Effector memory CD4-positive, alpha-beta T cell (primary cell): ENCODE measurements at regions not wholly inside any gene's neighbourhood (a gene's known extent, or its start where the extent isn't known, plus 50 kb on each side); places are given as distances from the start of the nearest gene placed in this dataset.

ENCODE experiments used
- DNase-seq, 3 donors: peaks; one replicate each; pipeline ENCODE4 v3.0.0-alpha.2; 2020
- H3K27ac ChIP-seq: 2 replicates; pipeline ENCODE4 v1.7.0; 2013; ENCODE audit warnings: mild to moderate bottlenecking, low read length, moderate library complexity; ENCODE audit not compliant: insufficient read depth, poor library complexity, severe bottlenecking
- H3K27me3 ChIP-seq: replicated peaks from 2 replicates; pipeline ENCODE4 v1.7.0; 2013; ENCODE audit warnings: mild to moderate bottlenecking, low read length; ENCODE audit not compliant: insufficient read depth, control insufficient read depth, poor library complexity, severe bottlenecking
- H3K36me3 ChIP-seq: 2 replicates; pipeline ENCODE4 v1.7.0; 2013; ENCODE audit warnings: mild to moderate bottlenecking, low read length, moderate library complexity; ENCODE audit not compliant: control insufficient read depth, insufficient read depth
- H3K4me1 ChIP-seq: 2 replicates; pipeline ENCODE4 v1.7.0; 2013; ENCODE audit warnings: low read length, mild to moderate bottlenecking; ENCODE audit not compliant: control insufficient read depth, insufficient read depth, poor library complexity, severe bottlenecking
- H3K4me3 ChIP-seq: 2 replicates; pipeline ENCODE4 v1.7.0; 2013; ENCODE audit warnings: low read length, low read depth, mild to moderate bottlenecking; ENCODE audit not compliant: insufficient read depth, poor library complexity, severe bottlenecking
- H3K9me3 ChIP-seq: 2 replicates; pipeline ENCODE4 v1.7.0; 2013; ENCODE audit warnings: mild to moderate bottlenecking, low read length, moderate library complexity; ENCODE audit not compliant: control insufficient read depth

DNA sequence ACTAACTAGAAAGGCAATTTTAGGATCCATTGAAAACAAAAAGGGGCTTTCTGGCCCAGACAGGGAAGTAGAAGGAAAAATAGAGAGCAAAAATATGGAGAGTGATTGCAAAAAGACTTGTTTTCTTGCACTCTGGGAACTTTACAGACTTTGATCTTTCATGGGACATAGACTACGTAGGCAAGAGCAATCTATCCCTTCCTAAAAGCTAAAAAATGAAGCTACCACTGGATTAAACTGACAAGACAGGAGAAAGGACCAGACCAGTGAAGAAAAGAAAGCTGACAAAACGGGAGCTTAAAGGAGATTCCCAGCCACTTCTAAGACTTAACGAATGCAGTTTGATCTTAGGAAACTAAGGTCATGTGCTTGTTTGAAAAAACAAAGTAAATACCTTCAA is 524.5 kb downstream of the KLF5 start:
- Histone ChIP-seq H3K4me3 (no peak overlapping the region), H3K9me3 (no peaks in the 10 kb centered on the region), H3K36me3 (no peaks in the 10 kb centered on the region), H3K27ac (no peak overlapping the region), H3K27me3 (no peaks in the 10 kb centered on the region), H3K4me1 (no peaks in the 10 kb centered on the region)
- no peak for DNase-seq

DNA sequence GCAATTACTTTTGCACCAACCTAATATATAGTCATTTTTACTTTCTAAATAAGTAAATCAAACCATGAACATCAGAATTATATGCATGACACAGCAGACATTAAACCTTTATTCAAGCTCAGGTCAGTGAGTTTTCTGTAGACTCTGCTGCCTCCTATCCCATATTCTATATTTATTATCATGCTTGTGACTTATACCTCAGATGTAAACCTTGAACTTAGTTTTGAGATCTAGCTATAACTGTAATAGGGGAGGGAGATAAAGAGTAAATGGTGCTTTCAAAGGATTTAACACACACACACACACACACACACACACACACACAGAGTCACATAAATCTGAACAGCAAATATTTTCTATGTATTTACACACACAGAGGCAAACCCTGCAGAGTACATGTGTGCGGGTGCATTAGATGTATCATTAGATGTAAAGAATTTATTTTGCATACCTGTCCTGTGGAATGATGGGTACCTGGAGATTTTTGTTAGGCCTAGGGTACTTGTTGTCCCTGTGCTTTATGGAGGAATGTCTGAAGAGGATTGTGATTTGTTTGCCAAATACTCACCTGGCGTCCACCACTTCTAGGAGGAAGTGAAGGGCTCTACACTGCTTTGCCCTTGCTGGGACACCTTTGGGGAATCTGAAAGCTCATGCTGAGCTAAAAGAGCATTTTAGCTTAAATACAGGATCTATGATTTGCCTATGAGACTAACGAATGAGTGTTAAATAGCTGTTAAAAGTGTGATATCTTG is 521.9 kb downstream of the KLF5 start:
- Histone ChIP-seq H3K9me3 (no peaks in the 10 kb centered on the region), H3K4me3 (no peak overlapping the region), H3K36me3 (no peaks in the 10 kb centered on the region), H3K27ac (no peak overlapping the region), H3K27me3 (no peaks in the 10 kb centered on the region), H3K4me1 (no peaks in the 10 kb centered on the region)
- no peak for DNase-seq

DNA sequence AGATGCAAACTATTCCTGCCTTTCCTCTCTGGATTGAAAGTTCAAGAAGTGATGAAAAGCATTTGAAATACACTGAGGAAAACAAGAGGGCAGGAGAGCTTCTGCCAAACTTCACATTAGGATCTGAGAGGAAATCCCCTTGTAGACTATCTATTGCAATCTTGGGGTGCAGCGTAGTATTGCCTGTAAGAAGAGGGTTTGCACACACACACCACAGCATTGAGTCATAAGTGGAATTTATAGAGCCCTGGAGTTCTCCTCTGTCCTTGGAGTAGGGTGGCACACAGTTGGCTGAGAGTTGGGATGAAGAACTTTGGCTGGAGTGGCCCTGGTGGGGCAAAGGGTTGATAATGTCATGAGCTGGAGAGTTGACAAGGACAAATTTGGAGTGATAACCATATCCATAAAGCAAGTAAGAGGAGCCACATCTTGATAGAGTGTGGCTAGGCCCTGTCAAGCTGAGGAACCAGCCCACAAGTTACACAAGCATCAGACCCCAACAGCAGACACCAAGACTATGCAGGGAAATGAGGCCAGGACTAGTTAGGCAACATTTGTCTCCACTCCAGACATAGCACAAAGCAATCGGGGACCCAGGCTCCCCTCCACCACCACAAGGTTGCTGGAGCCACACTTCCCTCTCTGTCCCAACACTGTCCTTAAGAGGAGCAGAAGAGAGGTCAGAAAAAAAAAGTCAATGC is 520.9 kb downstream of the KLF5 start:
- Histone ChIP-seq H3K9me3 (no peaks in the 10 kb centered on the region), H3K36me3 (no peaks in the 10 kb centered on the region), H3K4me3 (no peak overlapping the region), H3K27ac (no peak overlapping the region), H3K4me1 (no peaks in the 10 kb centered on the region), H3K27me3 (no peaks in the 10 kb centered on the region)
- DNase-seq = no peak

DNA sequence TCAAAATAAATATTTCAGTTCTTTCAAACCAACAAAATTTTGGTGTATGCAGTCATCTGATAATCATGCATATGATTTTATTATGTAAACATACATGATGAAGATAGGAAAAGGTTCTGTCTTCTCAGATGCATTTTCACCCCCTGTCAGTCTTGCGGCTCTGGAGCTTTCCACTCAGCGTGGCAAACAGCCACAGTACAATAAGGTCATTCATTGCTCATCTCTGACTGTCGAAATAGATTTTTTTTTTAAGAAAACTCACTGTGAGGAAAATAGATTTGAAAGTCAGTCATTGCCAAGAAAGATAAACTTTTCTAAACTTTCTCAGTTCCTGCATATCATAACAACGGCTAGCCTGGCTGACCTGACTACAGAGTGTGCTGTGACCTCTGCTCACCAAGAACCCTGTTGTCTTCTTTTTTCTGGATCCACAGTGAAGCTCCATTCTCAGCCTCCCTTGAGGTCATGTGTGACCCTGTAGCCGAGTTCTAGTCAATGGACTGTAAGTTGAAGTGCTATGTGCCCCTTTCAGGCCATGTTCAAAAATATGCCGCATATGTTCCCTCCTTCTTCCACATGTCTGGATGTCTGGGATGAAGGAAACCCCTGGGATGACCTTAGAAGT is 519.6 kb downstream of the KLF5 start:
- no peak for DNase-seq
- no peaks in the 10 kb centered on the region for H3K9me3 ChIP-seq
- H3K4me1 ChIP-seq = no peaks in the 10 kb centered on the region
- no peaks in the 10 kb centered on the region for H3K27me3 ChIP-seq
- no peak overlapping the region for H3K27ac ChIP-seq
- no peaks in the 10 kb centered on the region for H3K36me3 ChIP-seq
- H3K4me3 ChIP-seq = no peak overlapping the region

DNA sequence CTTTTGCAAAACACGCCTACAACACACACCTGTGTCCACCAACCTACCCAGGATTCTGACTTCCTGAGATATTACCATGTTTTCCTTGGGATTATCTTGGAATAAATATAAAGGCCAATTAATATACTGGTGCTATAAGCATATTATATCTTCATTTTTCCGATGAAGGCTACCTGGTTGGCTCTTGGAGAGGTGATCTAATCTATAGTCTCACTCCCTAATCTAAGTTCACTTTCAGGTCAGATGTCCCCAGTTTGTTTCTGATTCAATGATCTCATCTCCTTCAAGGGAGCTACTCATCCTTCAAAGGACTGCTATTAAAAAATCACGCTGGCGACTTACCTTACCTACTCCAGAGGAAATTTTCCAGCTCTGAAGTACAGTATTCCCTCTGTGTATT is 517.5 kb downstream of the KLF5 start:
- H3K9me3 ChIP-seq = no peaks in the 10 kb centered on the region
- no peak for DNase-seq
- no peaks in the 10 kb centered on the region for H3K36me3 ChIP-seq
- no peak overlapping the region for H3K4me3 ChIP-seq
- no peaks in the 10 kb centered on the region for H3K4me1 ChIP-seq
- no peaks in the 10 kb centered on the region for H3K27me3 ChIP-seq
- H3K27ac ChIP-seq = no peak overlapping the region

DNA sequence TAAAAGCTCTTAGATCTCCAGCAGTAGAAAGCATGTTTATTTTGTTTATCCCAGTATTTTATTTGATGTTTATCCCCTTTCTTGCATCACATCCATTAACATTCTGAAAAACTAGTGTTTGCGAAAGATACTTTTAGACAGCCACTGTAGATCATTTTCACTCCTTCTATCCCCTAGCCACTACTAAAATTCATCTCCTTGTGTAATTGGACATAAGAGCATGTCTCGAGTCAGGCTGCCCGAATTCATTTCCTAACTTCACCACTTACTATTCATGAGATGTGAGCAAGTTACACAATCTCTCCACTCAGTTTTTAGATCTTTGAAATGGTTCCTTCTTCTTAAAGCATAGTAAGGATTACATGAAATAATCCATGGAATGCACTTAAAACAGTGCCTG is 514.0 kb downstream of the KLF5 start:
- Histone ChIP-seq H3K36me3 (no peaks in the 10 kb centered on the region), H3K27ac (no peak overlapping the region), H3K27me3 (no peaks in the 10 kb centered on the region), H3K4me1 (no peaks in the 10 kb centered on the region), H3K4me3 (no peak overlapping the region), H3K9me3 (no peaks in the 10 kb centered on the region)
- no peak for DNase-seq

DNA sequence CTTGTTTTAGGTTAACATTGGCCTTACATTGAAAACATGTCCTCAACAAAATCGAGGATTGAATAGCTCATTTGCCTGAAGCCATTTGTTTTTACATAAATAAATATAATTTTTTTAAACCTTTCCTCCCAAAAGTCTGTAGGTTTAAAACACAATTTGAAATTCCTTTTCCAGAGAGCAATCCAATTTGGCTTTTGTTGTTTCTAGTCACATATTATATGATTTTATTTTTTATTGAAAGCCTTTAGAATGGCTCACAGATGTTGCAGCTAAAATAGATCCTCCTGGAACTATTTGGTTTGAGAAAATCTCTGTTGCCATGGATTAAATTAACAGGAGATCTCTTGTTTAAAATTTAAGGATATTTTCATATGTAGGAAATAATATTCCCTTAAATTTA is 512.6 kb downstream of the KLF5 start:
- Histone ChIP-seq H3K4me1 (no peaks in the 10 kb centered on the region), H3K27me3 (no peaks in the 10 kb centered on the region), H3K9me3 (no peaks in the 10 kb centered on the region), H3K4me3 (no peak overlapping the region), H3K36me3 (no peaks in the 10 kb centered on the region), H3K27ac (no peak overlapping the region)
- DNase-seq = no peak

DNA sequence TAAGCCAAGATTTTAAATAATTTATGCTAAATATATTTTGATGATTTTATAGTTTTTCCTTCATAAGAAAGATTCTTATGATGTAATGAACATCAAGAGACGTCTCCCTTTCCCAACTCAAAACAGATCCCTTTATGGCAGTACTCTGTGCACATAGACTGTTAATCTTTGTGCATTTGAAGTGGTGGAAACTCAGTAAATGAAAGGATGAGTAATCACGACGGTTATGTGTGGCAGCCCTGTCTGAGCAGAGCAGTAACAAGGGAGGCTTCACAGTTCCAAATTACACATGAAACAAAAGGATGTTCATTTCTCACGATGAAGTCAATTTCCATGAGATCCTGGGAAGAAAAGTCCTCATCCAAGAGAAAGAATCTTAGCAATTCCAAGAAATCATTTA is 498.1 kb downstream of the KLF5 start:
- no peak overlapping the region for H3K4me3 ChIP-seq
- H3K36me3 ChIP-seq = no peaks in the 10 kb centered on the region
- H3K9me3 ChIP-seq = no peaks in the 10 kb centered on the region
- DNase-seq = no peak
- no peaks in the 10 kb centered on the region for H3K27me3 ChIP-seq
- no peaks in the 10 kb centered on the region for H3K4me1 ChIP-seq
- no peak overlapping the region for H3K27ac ChIP-seq

DNA sequence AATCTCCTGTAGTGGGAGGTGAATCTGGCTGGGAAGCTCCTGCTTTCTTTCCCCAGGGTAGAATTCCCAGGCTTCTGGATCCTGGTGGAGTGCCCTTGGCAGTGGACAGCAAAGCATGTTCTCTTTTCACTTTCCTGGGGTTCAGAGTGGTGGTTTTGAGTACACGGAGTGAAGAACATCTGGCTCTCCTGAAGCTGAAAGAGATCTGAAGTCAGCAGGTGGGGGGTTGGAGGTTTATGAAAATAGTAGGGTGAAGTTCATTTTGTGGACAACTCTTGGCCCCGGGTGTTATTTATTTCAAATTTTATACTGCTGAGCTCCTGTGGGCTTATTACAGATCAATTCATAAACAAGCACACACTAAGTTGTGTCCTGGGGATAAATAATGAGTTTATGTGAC is 497.3 kb downstream of the KLF5 start:
- Histone ChIP-seq H3K9me3 (no peaks in the 10 kb centered on the region), H3K4me3 (no peak overlapping the region), H3K27ac (no peak overlapping the region), H3K4me1 (no peaks in the 10 kb centered on the region), H3K27me3 (no peaks in the 10 kb centered on the region), H3K36me3 (no peaks in the 10 kb centered on the region)
- DNase-seq = no peak

DNA sequence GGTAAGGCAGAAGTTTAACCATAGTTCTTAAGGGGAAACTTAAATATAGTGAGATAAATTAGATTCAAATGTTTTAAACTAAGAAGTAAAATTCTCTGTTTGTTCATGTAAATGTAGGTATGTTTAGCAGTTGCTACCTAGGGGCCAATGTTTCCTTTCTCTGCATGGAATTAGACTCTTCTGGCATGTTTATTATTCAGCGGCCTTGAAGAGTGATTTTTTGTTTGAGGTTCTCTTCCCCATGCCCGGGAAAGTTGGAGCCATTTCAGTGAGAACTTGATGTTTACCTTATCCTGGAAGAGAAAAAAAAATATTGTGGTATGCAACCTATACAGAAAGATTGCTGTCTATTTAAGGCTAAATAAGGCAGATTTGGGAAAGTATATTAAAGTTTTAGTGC is 492.9 kb downstream of the KLF5 start:
- Histone ChIP-seq H3K4me1 (no peaks in the 10 kb centered on the region), H3K9me3 (no peaks in the 10 kb centered on the region), H3K27me3 (no peaks in the 10 kb centered on the region), H3K27ac (no peak overlapping the region), H3K36me3 (no peaks in the 10 kb centered on the region), H3K4me3 (no peak overlapping the region)
- DNase-seq = no peak
